Lower lobe of right lung (tissue), 2 donors: ENCODE measurements at regions not wholly inside any gene's neighbourhood (a gene's known extent, or its start where the extent isn't known, plus 50 kb on each side); places are given as distances from the start of the nearest gene placed in this dataset.

ENCODE experiments used
- ATAC-seq, 2 donors: fragments of 200-7000 bp; cut with Tn5 transposase; one replicate each; pipeline ENCODE4 v1.9.1; 2020 to 2022; ENCODE audit warnings: mild to moderate bottlenecking in 2 of 2, moderate library complexity in 2 of 2
- DNase-seq: peaks from one replicate; pipeline ENCODE4 v3.0.0-alpha.2; 2020
- H3K27ac ChIP-seq: fragments of 200-600 bp; one replicate; pipeline ENCODE4 v1.8.0; 2022
- H3K27me3 ChIP-seq: fragments of 200-600 bp; one replicate; pipeline ENCODE4 v1.8.0; 2022; ENCODE audit warnings: low read depth
- H3K36me3 ChIP-seq: fragments of 200-600 bp; one replicate; pipeline ENCODE4 v1.8.0; 2022; ENCODE audit warnings: mild to moderate bottlenecking
- H3K4me1 ChIP-seq: fragments of 200-600 bp; one replicate; pipeline ENCODE4 v1.8.0; 2022
- H3K4me3 ChIP-seq: fragments of 200-600 bp; one replicate; pipeline ENCODE4 v1.8.0; 2022; ENCODE audit warnings: mild to moderate bottlenecking
- H3K9me3 ChIP-seq: fragments of 200-600 bp; one replicate; pipeline ENCODE4 v1.8.0; 2022
- CTCF ChIP-seq: fragments of 200-600 bp; IDR thresholded peaks from one replicate; pipeline ENCODE4 v1.8.0; 2022; ENCODE audit warnings: antibody characterized with exemption, mild to moderate bottlenecking
- intact Hi-C: fragments of 100-400 bp; cut with DNase I; formaldehyde crosslinking; loops from one replicate; pipeline ENCODE4 v1.11.0; 2022
- donor health status: DM: no; HTN: yes; CAD: no; lungs with severe emphysema.

GRCh38 chr2:64312622-64313397 is 141.2 kb upstream of the LGALSL start:
- intact Hi-C loops: no loop called here
- no peak for TF ChIP-seq CTCF
- H3K27ac ChIP-seq: no peak overlapping the region

DNA sequence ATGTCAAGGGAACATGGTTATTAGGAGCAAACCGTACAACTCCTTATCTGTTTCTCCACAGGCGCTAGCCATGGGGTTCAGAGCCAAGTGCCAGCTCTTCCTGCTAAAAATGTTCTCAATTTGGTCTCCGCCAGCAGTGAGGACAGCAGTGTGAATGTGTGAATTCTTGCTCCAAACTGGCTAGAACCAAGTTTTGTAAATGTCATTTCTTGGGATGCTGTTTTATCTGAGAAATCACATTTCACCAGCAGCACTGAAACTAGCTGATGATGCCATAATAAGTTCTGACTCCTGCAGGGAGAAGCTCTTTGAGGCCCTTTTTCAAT is 140.6 kb upstream of the LGALSL start:
- TF ChIP-seq CTCF: no peak
- DNase-seq (no peak), ATAC-seq (no peak)
- no peaks in the 10 kb centered on the region for H3K9me3 ChIP-seq
- H3K4me1 ChIP-seq: peaks cover 19% of the 10 kb centered on the region
- intact Hi-C loops: no loop called here
- H3K4me3 ChIP-seq: no peak overlapping the region
- no peak overlapping the region for H3K27ac ChIP-seq
- H3K27me3 ChIP-seq: no peaks in the 10 kb centered on the region
- no peaks in the 10 kb centered on the region for H3K36me3 ChIP-seq

More at GRCh38 chr2:64312622-64313397, 141.2 kb upstream of the LGALSL start:
- ATAC-seq: no peak
- Histone ChIP-seq H3K4me1 (peaks cover 19% of the 10 kb centered on the region), H3K36me3 (no peaks in the 10 kb centered on the region), H3K9me3 (no peaks in the 10 kb centered on the region), H3K27me3 (no peaks in the 10 kb centered on the region), H3K4me3 (no peak overlapping the region)
- DNase-seq: no peak

DNA sequence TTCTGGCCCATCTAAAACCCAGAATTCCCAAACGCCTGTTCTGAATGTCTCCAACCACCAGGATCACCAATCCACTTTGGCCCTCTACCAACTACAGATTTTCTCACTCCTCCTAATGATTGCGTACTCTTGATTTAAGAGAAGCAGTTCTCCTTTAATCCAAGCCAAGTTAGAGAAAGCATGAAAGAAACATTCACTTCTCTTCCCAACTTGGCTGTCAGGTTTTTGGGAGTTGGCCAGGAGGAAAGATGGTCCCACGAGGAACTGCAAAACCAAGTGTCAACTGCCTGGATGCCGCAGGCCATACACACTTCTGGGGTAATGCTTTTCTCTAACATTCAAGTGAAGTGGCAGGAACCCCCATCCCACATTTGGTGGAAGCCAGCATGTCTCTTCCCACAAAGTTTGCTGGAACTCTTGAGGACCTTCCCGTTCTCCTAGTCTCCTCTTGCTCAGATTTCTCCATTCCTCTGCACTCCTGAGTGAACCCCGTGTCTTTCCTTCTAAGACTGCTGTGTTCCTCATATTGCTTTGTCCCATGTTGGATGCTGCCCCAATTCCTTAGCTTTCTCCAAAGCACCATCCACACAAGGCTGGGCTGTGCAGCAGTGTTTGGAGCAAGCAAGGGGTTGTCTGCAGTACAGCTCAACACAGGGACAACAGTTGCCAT is 138.5 kb upstream of the LGALSL start:
- intact Hi-C loops: no loop called here

GRCh38 chr2:64317707-64318475 is 136.1 kb upstream of the LGALSL start:
- intact Hi-C loops: no loop called here
- H3K4me1 ChIP-seq: peaks cover 8% of the 10 kb centered on the region
- no peak overlapping the region for H3K27ac ChIP-seq
- no peaks in the 10 kb centered on the region for H3K9me3 ChIP-seq
- no peaks in the 10 kb centered on the region for H3K27me3 ChIP-seq
- no peak for DNase-seq
- no peak for TF ChIP-seq CTCF
- no peaks in the 10 kb centered on the region for H3K36me3 ChIP-seq
- ATAC-seq: no peak
- no peak overlapping the region for H3K4me3 ChIP-seq

More for the DNA sequence above, 138.5 kb upstream of the LGALSL start:
- H3K27ac ChIP-seq: no peak overlapping the region
- H3K4me3 ChIP-seq: no peak overlapping the region
- H3K27me3 ChIP-seq: no peaks in the 10 kb centered on the region
- TF ChIP-seq CTCF: no peak
- no peaks in the 10 kb centered on the region for H3K9me3 ChIP-seq
- peaks cover 19% of the 10 kb centered on the region for H3K4me1 ChIP-seq
- ATAC-seq (no peak), DNase-seq (no peak)
- H3K36me3 ChIP-seq: no peaks in the 10 kb centered on the region

DNA sequence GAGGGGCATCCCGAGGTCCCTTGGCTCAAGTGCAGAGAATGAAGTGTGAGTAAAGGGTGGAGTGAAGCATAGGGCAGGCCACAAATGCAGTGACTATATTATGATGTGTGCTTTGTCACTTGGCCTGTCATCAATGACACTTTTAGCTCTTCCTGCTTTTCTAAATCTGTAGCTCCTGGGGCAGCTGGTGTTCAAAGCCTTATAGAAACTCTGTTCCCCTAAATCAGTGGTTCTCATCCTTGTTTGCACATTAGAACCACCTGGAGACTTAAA is 135.6 kb upstream of the LGALSL start:
- no peaks in the 10 kb centered on the region for H3K36me3 ChIP-seq
- intact Hi-C loops: no loop called here

More for the DNA sequence above, 135.6 kb upstream of the LGALSL start:
- Histone ChIP-seq H3K4me3 (no peak overlapping the region), H3K4me1 (peaks cover 3% of the 10 kb centered on the region), H3K9me3 (no peaks in the 10 kb centered on the region), H3K27me3 (no peaks in the 10 kb centered on the region), H3K27ac (no peak overlapping the region)
- no peak for ATAC-seq
- no peak for DNase-seq
- TF ChIP-seq CTCF: no peak
